GM12878 (cell line): ENCODE measurements at regions not wholly inside any gene's neighbourhood (a gene's known extent, or its start where the extent isn't known, plus 50 kb on each side); places are given as distances from the start of the nearest gene placed in this dataset.

ENCODE experiments used
- BCL3 ChIP-seq: IDR thresholded peaks from 2 replicates; pipeline ENCODE4 v1.6.1; 2011; ENCODE audit warnings: borderline replicate concordance, low read depth, mild to moderate bottlenecking, moderate library complexity, low read length; ENCODE audit not compliant: insufficient read depth, poor library complexity, severe bottlenecking
- GABPA ChIP-seq: IDR thresholded peaks from 2 replicates; pipeline ENCODE4 v1.6.1; 2014; ENCODE audit warnings: antibody characterized with exemption, low read depth, mild to moderate bottlenecking, inconsistent platforms
- MXI1 ChIP-seq: fragments of 150-350 bp; IDR thresholded peaks from 2 replicates; pipeline ENCODE4 v1.6.1; 2011; ENCODE audit warnings: low read depth, mild to moderate bottlenecking, inconsistent platforms, low read length, improper control_type of control experiment
- SMC3 ChIP-seq: IDR thresholded peaks from 2 replicates; pipeline ENCODE4 v1.6.1; 2011; ENCODE audit warnings: low read length, improper control_type of control experiment, borderline replicate concordance

GRCh38 chr17:77443748-77444260, 303.0 kb downstream of the SEC14L1 start:
- TF ChIP-seq SMC3 (no peak), GABPA (no peak), BCL3 (no peak), MXI1 (no peak)
